ENCODE measurements at regions not wholly inside any gene's neighbourhood (a gene's known extent, or its start where the extent isn't known, plus 50 kb on each side); places are given as distances from the start of the nearest gene placed in this dataset.

DNA sequence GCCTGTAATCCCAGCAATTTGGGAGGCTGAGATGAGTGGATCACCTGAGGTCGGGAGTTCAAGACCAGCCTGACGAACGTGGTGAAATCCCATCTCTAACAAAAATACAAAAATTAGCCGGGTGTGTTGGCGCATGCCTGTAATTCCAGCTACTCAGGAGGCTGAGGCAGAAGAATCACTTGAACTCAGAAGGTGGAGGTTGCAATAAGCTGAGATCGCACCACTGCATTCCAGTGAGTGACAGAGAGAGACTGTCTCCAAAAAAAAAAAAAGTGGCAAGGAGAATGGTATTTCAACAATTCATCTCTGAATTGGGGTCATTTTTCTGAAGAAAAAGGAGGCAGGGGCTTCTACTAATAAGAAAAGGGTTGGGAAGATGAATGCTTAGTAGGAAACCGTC is 111.5 kb upstream of the NHSL1 start:
- DNase-seq = no peak

DNA sequence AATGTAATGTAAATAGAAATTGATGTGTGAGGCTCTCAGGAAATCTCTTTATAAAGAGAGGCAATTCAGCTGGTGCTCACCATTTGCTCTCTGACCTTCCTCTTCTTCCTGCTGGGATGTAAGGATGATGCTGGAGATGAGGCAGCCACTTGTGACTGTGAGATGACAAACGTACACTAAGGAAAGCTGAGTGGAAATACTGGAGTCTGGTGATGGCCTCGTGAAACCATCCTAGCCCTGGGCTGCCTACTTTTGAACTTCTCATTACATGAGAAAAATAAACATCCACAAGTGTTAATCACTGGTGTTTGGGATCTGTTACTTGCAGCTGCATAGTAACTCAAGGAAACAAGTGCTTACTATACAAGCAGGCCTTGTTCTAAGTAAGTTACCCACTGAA is 114.9 kb upstream of the NHSL1 start:
- no peak for DNase-seq

DNA sequence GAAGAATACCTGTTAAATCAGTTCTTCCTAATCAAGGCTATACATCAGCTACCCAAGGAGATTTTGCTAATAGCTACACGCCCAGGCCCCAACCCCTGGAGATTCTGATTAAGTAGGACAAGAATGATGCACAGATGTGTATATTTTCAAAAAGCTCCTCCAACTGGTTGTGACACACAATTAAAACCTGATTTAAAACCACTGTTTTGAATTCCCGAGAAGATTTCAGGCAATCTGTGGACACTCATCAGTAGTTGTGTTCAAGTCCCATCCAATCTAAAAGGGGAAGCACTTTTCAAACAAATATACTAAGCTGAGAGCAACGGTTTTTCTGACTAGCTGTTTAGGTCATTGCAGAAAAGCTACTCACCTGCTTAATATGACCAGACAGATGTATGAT is 118.9 kb upstream of the NHSL1 start:
- DNase-seq = no peak

DNA sequence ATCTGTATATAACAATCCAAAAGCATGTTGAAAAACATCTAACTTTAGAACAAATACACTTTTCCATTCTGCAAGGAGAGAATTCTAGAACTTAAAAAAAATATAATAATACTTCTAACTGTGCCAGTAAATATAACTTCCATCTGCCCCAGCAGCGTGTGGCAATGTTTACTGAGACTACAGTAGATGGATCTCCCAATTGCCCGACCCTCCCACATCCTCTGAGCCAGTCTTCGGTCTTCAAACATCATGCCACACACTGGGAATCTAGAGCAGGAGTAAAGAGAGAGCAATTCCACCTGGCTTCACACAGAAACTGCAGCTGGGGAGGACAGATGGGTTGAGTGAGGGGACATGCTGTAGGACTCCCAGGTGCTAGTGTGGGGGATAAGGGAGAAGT is 121.3 kb upstream of the NHSL1 start:
- no peak for DNase-seq

DNA sequence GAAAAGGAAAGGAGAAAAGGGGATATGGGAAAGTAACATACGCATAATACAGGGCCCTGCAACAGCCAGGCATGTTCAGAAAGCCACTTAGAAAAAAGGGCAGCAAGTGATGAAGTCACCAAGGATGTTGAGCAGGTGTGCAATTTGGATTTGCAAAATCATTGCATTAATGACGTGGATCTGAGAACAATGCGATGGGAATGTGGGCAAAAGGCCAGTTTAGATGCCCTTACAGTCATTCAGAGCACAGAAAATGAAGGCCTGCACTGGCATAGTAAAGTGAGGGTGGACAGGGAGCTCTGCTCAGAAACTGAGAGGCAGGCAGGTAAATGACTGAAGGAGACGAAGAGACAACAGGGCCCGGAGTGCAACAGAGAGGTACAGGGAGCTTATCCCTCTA is 123.7 kb upstream of the NHSL1 start:
- DNase-seq = no peak

DNA sequence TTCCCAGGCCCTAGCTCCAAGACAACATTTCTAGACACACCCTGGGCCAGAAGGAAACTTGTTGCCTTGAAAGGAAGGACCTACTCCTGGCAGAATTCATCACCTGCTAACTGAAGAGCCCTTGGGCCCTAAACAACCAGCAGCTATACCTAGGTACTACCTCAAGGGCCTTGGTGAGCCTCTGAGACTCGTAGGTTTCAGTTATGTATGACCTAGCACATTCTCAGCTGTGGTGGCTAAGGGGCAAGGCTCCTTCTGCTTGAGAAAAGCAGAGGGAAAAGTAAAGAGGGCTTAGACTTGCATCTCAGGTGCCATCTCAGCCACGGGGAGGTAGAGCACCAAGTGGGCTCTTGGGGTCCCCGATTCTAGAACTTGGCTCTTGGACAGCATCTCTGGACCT is 132.3 kb upstream of the NHSL1 start:
- no peak for DNase-seq

DNA sequence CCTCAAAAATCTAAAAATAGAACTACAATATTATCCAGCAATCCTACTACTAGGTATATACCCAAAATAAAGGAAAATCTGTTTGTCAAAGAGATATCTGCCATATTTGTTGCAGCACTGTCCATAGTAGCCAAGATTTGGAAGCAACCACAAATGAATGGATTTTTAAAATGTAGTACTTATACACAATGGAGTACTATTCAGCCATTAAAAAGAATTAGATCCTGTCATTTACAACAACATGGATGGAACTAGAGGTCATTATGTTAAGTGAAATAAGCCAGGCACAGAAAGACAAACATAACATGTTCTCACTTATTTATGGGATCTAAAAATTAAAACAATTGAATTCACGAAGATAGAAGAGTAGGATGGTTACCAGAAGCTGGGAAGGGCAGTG is 135.7 kb upstream of the CCDC28A start:
- no peak for DNase-seq

DNA sequence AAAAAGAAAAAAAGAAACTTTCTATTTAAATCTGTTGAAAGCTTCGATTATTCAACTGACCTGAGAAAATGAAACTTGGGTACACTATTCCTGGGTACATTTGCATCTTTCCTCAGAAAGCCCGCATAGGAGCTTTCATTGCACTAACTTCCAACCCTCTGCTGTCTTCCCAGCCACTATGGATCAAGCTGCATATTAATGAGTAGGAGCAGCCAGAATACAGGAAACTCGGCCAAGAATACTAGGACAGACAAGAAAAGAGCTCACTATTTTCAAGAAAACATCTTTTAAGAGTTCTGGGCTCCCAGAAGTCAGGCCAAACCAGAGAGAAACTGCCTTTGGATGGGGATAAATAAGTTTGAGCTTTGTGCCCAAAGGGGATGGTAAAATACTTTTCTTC is 135.0 kb upstream of the CCDC28A start:
- DNase-seq = no peak

DNA sequence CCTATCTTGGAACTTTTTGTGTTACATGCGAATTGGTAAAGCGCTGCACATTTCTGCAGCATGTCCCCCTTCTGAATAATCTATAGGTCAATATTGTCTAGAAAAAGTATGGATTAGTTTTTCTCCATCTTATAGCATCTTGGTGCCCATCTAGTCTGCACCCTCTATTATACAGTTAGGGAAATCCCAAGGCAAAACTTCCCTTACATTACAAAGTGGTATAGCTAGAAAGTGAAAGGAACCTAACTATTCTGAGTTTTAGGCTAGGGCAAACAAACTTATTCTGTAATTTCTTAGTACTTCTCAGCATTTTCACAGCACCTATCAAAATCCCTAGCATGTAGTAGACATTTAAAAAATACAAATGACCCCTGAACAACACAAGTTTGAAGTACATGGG is 133.5 kb upstream of the CCDC28A start:
- DNase-seq = no peak

DNA sequence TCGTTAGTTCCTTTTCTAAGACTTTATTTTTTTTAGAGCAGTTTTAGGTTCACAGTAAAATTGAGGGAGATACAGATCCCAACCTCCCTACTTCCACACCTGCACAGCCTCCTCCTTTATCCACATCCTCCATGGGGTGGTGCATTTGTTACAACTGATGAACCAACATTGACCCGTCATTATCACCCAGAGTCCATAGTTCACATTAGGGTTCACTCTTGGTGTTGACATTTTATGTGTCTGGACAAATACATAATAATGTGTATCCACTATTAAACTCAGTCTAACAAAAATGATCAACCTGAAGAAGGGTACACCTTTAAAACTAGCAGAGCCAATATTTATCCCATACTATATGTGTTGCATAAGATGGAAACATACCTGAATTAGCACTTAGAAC is 130.4 kb upstream of the CCDC28A start:
- no peak for DNase-seq

DNA sequence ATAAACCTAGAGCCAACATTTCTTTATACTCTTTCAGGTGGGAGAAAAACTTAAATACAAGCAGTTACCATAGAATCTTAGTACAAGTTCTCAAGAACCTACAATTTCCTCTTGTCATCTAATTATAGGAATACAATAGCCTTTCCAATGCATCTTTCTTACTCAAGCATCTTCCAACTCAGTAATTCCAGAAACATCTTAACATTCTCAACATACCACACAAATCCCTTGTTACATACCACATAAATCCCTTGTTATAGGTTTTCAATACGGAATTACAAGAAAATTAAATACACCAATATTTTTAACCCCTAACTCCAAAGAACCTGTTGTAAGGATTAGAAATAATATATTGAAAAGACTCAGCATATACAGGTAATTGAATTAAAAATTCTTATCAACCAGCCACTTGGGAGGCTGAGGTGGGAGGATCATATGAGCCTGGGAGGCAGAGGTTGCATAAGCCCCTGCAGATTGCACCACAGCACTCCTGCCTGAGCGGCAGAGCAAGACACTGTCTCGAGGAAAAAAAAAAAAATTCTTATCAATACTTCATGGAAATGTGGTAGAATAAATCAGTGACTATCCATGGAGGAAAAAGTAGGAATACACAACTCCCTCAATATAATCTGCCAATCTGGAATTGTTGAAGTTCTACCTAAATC is 127.5 kb upstream of the CCDC28A start:
- DNase-seq = no peak

DNA sequence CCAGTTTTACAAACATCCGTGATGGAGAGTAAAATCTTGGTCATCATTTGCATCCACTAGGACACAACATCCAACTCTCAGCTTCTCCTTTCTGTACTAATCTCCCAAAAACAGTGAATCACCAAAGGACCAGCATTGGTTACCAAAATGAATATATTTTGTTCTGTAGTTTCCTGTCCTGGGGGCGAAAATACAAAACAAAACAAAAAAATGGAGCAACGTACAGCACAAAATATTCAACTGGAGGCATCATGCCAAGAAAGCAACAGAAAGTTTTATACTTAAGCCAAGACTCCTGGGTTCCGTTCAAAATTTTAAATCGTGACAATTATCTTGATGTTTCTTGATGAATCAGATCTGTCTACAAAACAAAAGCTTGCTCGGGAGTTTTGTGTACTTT is 126.6 kb upstream of the CCDC28A start:
- DNase-seq = no peak

DNA sequence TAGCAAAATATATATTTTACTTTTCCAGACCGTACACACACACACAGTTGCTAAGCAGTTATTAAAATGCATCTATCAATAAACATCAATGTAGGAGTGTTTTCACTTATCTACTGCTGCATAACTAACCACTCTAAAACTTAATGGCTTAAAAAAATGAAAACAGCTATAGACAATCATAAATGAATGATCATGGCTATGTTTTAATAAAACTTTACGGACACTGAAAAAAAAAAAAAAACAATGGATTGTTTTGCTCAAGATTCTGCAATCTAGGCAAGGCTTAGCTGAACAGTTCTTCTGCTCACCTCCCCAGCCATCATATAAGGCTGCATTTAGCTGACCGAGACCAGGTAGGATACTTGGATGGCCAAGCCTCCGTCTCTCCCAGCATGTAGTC is 125.4 kb upstream of the CCDC28A start:
- DNase-seq = no peak

DNA sequence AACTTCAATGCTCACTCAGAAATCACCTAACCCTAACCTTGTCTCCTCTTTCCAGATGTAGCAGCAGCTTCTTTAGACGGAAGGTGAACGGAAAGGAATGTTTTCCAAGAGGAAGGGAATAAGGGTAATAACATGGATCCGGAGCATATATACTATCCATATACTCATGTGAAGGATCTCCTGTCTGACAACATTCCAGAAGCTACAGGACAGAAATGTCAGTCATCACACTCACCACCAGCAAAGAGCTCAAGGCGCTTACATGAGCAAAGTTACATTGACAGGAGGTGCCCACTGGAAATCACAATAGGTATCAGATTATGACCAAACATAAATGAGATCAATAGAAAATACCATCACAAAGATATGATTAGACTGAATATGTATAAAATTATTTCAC is 122.1 kb upstream of the CCDC28A start:
- DNase-seq = no peak

DNA sequence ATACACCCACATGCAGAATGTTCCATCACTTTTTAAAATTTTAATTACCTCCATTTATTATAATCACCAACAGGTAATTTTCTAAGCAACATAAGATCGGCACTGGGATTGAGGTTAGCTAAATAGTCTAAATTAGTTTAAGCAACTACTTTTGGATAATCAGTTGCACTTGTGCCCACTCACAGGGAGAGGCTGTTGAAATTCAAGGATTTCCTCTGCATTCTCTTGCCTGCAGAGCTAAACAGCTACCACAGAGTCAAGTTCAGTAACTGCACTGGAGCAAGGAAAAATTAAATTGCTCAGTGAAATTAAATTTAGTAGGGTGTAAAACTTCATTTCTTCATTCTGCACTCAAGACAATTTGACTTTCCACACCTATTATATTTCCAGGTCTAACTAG is 120.7 kb upstream of the CCDC28A start:
- no peak for DNase-seq

DNA sequence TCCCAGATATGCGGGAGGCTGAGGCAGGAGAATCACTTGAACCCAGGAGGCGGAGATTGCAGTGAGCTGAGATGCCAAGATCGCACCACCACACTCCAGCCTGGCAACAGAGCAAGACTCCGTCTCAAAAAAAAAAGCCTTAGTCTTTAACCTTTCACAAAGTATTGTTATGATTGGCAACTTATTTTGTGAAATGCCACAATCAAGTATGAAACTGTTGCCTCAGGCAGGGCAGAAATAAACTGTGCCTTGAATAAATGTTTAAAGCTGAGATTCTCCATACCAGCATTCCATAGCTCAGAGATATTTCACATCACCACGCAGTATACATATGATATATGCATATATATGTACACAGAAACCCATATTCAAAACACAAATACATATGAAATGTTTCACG is 120.1 kb upstream of the CCDC28A start:
- DNase-seq = no peak

DNA sequence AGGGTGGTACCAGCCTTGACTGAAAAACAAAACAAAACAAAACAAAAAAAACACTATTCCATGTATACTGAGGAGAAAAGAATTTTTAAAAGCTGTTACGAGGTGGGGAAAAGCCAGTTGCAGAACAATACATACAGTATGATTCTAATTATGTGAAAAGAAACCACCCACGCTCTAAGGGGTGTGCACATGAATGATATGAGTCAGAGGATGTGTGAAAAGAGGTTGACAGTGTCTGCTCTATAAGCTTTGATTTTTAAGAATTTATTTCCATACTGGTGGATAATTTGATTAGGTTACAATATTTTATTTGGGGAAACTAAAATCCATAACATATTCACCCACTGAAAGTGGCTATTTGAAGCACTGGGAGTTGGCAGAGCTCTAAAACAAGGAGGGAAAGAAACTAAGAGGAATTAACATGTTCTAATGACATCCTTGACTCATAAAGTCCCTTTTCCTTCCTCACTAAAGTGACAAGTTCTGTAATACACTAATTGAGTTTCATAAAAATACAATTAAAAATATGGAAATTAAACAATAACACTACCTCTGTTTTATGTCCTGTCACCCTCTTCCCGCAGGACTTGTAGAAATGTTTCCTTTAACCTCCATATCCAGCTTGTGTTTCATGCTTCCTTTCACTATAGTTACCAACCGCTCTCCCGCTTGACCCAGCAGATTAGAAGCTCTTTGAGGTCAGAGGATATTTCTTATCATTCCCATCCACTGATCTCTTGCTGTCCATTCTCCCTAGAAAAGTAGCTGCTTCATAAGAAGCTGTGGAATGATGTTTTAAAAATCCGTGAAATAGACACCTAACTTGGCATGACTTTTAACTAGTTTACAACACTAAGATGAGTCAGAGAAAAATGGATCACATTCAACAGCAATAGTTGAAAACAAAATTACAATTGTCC is 118.6 kb upstream of the CCDC28A start:
- DNase-seq = no peak

DNA sequence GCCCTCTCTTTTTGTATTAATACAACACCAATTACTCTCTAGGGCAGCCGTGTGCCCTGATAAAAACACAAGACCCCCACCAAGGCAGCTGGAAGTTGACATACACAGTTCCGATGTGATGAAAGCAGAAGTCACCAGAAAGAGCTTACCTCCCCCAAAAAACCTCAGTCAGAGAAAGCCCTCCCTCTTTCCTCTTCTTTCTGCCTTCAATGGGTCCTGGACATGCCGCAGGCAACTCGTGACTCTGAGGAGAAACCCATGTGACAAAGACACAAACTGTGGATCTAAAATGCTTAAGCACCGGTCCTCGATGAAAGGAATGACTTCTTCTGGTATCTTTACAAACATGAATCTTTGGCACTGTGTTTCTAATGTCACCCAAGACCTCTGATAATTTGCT is 117.7 kb upstream of the CCDC28A start:
- no peak for DNase-seq

DNA sequence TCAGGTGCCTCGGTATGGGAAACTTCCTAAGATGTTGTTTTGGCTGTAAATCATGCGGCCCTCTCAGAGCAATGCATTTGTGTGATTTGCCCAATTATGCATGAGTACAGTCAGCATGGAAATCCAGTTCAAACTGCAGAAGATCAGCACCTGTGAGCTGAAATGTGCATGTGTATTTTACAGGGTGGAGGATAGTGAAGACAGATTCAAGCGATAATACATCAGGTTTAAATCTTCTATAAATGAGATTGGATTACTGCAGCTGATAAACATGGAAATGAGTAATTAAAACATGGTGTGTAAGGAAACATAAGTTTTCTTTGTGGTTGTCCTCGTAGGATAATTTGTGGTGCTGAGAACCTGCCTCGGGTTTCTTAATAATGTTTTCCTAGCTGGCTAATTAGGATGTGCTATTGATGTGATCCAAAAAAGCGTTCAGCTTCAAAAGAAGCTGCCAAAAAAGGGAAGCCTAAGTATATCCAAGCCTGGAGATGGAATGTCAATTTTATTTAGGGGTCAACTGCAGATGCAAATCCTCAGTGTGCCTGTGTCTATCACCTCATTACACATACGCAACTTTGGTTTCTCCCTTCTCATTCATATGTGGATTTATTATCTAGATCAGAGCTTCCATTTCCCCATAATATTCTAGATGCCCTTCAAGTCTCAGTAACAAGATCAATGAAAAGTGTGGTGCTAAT is 117.1 kb upstream of the CCDC28A start:
- DNase-seq = no peak

DNA sequence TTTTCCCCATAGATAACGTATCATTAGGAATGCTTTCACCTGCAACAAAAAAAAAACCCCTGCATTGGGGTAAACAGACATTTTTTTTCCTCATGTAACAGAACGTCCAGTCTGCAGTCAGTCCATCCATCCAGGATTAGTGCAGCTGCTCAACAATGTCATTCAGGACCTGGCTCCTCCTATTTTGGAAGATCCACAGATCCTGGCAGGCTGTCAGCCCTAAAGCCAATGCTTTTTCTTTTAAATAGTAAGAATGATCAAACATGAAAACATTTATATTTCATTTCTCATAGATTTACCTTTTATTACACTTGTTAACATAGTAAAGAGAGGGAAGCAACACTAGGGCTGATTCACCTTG is 116.5 kb upstream of the CCDC28A start:
- no peak for DNase-seq

DNA sequence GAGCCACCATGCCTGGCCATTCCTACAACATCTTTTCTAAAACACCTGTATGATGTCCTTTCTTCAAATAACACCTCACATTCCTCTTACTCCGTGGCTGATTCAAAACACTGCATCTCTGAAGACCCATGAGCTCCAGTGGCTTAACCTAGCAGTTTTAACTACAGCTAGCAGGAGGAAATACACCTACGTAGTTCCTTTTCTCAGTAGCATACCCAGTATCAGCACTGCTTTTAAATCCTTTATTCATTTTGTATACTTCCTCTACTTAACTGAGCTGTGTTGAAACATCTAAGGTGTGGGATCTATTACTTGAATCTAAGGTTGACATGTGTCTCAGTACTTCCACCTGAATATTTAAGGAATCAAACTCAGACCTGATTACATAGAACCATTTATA is 113.6 kb upstream of the CCDC28A start:
- no peak for DNase-seq

DNA sequence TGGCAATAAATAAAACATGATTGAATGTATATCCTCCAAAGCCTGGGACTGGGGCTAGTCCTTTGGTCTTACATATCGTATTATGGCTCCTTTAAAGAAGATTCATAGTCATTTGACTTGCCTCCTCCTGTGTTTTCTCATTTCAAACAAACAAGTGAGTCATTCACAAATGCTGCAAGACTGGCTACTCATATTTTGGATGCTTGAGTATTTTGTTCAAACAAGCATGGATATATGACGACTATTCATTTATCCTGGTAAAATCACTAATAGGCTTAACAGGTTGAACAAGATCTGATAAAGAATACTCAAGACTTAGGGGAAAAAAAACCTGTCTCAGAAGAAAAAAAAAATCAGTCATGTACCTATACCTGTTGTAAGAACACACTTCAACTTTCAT is 111.1 kb upstream of the CCDC28A start:
- DNase-seq = no peak

DNA sequence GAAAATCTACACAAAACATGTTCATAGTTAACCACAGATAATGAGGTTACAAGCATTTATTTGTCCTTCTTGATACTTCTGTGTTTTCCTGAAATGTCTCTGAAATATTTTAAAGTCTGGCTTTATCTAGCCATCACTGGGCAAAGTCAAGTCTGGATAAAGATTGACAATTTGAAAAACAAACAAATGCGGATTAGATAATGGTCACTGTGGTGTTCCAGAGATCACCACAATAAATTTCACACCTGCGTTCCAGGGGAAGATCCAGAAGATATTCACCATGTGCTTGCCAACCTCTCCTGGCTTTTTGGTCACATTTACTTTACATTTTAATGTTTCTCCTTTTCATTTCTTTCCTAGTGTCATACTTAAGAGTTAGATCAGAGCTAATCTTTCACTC is 109.7 kb upstream of the CCDC28A start:
- no peak for DNase-seq

DNA sequence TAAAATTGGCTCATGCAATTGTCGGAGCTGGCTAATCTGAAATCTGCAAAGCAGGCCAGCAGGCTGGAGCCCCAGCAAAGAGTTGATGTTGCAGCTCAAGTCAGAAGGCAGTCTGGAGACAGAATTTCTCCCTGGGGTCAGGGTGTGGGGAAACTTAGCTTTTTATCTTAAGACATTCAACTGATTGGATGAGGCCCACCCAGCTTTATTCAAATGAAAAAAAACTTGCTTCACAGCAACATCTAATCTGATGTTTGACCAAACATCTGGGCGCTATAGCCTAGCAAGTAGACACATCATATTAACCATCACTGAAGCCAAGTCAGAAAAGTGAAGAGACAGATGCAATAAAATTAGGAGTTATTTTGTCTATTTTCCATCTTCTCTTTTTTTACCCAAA is 108.8 kb upstream of the CCDC28A start:
- no peak for DNase-seq
